ENCODE measurements at regions not wholly inside any gene's neighbourhood (a gene's known extent, or its start where the extent isn't known, plus 50 kb on each side); places are given as distances from the start of the nearest gene placed in this dataset.
"Not testable (repeated sequence)": the region's sequence is repeated elsewhere in the genome, so short reads cannot be mapped to it uniquely, and the experiment has no call there.

GRCh38 chr6:110544472-110544871, 68.1 kb upstream of the SLC22A16 start:
- Histone ChIP-seq H3K36me3 (replicated peaks; ENCODE audit: control insufficient read depth, insufficient read depth, low read length) (no peaks in the 10 kb centered on the region), H3K4me3 (ENCODE audit: insufficient read depth, low read depth, low read length) (no peak overlapping the region), H3K27me3 (ENCODE audit: control insufficient read depth, insufficient read depth, low read length) (no peaks in the 10 kb centered on the region)
- no peak for DNase-seq

DNA sequence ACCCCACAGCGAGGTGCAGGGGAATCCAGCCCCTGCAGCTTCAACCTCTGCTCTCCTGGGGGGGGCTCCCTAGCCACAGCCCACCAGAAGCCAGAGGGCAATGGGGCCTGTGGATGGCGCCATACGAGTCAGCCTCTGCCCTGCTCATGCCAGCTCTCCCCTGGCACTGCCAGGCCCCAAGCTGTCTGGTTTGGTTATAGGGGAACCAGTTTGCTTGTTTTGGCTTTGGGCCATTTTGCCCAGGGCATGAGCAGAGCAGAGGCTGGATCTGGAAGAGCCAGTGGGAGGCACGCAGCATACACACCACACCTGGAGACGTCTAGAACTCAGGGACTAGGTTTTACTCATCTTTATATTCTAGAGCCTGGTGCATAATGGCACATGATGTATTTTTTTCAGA, 66.7 kb upstream of the SLC22A16 start:
- H3K27me3 ChIP-seq (ENCODE audit: control insufficient read depth, insufficient read depth, low read length), result no peaks in the 10 kb centered on the region
- no peak for DNase-seq
- H3K4me3 ChIP-seq (ENCODE audit: insufficient read depth, low read depth, low read length), result no peak overlapping the region

DNA sequence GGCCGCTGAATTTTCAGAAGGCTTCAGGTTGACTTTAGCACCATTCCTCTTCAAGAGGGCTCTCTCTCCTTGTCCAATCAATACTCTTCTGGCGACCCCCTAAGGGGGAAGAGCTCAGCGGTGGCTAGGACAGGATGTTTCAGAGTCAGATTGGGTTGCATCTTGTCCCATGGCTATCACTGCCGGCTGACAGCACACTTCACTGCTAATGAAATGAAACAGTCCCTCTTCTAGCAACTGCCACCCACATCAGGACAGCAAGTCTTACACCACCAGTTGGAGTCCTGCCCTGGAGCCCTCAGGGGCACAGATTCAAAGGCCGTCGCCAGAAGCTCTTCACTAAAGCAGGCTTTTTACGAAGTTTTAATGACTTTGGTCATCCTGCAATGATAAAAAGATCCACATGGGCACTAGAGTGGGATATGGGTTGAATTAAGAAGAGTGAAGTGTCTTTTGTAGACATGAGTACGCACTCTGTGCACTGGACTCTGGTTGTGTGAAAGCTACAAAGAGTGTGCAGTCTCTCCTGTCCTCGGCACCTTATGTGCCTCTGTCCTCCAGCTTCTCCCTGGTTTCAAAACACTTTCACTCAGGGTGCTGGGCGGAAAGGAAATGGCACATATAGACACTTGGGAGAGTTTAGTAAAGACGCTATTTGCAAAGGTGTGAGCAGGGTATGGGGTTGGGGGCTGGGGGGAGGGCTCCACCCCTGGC, 66.1 kb upstream of the SLC22A16 start:
- DNase-seq, result no peak
- Histone ChIP-seq H3K36me3 (replicated peaks; ENCODE audit: control insufficient read depth, insufficient read depth, low read length) (no peaks in the 10 kb centered on the region), H3K4me3 (ENCODE audit: insufficient read depth, low read depth, low read length) (no peak overlapping the region), H3K27me3 (ENCODE audit: control insufficient read depth, insufficient read depth, low read length) (no peaks in the 10 kb centered on the region)

More for the DNA sequence above, 66.7 kb upstream of the SLC22A16 start:
- no peaks in the 10 kb centered on the region for H3K36me3 ChIP-seq (replicated peaks; ENCODE audit: control insufficient read depth, insufficient read depth, low read length)

- DNase-seq, result no peak
- H3K4me3 ChIP-seq (ENCODE audit: insufficient read depth, low read depth, low read length), result no peak overlapping the region
- H3K27me3 ChIP-seq (ENCODE audit: control insufficient read depth, insufficient read depth, low read length), result no peaks in the 10 kb centered on the region
- H3K36me3 ChIP-seq (replicated peaks; ENCODE audit: control insufficient read depth, insufficient read depth, low read length), result no peaks in the 10 kb centered on the region
These were observed 65.4 kb upstream of the SLC22A16 start for GRCh38 chr6:110541701-110542309.

- not testable (repeated sequence) for DNase-seq; H3K36me3 ChIP-seq (replicated peaks; ENCODE audit: control insufficient read depth, insufficient read depth, low read length); H3K27me3 ChIP-seq (ENCODE audit: control insufficient read depth, insufficient read depth, low read length); H3K4me3 ChIP-seq (ENCODE audit: insufficient read depth, low read depth, low read length)
These were observed 63.0 kb upstream of the SLC22A16 start for GRCh38 chr6:110539277-110540019.

DNA sequence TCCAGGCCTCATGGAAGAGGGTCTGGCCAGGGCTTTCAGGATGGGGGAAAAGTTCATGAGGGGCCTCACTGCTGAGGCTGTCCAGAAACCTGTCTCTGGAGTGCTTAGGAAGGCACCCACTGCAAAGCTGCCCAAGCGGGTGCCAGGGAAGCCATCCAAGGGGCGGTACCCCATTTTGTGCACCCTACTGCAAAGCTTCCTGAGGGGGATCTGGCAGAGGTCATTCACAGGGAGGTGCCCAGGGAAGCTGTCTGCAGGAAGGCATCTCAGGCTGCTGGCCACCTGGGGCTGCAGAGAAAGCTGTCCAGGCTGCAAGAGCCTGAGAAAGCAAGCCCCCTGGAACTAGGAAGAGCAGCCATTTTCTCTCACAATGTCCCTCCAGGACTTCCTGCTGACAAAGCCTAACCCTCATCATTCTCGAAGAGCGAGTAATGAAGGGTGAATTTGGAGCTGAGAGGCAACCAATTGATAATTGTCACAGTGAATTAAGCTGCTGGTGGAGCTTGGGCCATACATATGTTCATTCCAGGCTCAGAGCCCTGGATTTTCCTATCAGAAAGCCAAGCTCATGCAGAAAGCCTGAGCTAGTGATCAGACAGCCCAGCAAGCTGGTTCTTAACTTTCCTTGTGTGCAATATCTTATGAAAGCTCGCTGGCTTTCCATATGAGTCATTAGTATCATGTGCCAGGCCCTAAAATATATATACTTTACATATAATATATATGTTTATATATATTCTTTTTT, 62.2 kb upstream of the SLC22A16 start:
- Histone ChIP-seq H3K4me3 (ENCODE audit: insufficient read depth, low read depth, low read length) (no peak overlapping the region), H3K36me3 (replicated peaks; ENCODE audit: control insufficient read depth, insufficient read depth, low read length) (no peaks in the 10 kb centered on the region), H3K27me3 (ENCODE audit: control insufficient read depth, insufficient read depth, low read length) (no peaks in the 10 kb centered on the region)
- DNase-seq, result no peak

DNA sequence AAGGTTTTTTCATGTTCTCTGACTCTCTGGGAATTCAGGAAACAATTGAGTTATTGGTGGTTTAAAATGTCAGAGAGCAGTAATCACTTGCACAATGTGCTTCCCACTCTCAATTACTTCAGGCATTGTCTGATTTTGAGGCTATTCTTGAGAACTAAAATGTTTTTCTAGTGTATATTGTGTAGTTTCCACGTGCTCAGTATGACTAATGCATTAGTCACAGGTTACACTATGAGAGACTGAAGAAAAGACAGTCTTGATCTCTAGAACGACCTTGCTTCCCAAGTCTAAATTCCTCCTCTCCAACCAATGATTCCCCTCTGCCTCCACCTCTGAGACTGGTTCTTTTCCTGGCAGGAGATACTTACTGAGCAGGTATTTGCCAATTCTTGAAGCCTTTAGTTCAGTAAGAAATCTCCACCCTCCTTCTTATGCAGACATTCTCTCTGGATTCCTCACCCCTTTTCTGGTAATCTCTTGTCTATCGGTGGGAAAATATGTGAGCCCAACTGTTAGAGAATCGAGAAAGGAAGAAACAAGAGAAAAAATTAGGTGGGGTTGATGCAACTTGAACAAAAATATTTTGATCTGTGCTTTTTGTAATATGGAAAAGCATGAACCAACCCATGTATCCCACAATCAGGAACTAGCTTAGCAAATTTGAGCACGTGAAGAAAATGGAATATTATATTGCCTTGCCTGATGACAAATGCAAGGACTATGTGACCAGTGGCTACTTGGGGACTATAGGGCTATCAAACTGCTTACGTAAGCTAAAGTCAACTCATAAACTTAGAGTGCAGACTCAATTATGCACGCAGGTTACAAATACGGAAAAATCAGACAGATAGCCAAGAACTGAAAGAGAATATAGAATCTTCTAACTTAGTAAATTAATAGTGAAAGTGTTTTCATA, 61.1 kb upstream of the SLC22A16 start:
- Histone ChIP-seq H3K4me3 (ENCODE audit: insufficient read depth, low read depth, low read length) (no peak overlapping the region), H3K36me3 (replicated peaks; ENCODE audit: control insufficient read depth, insufficient read depth, low read length) (no peaks in the 10 kb centered on the region), H3K27me3 (ENCODE audit: control insufficient read depth, insufficient read depth, low read length) (no peaks in the 10 kb centered on the region)
- no peak for DNase-seq

- Histone ChIP-seq H3K27me3 (ENCODE audit: control insufficient read depth, insufficient read depth, low read length) (no peaks in the 10 kb centered on the region), H3K4me3 (ENCODE audit: insufficient read depth, low read depth, low read length) (no peak overlapping the region), H3K36me3 (replicated peaks; ENCODE audit: control insufficient read depth, insufficient read depth, low read length) (no peaks in the 10 kb centered on the region)
- DNase-seq, result no peak
These were observed 58.5 kb upstream of the SLC22A16 start for GRCh38 chr6:110534731-110535492.

DNA sequence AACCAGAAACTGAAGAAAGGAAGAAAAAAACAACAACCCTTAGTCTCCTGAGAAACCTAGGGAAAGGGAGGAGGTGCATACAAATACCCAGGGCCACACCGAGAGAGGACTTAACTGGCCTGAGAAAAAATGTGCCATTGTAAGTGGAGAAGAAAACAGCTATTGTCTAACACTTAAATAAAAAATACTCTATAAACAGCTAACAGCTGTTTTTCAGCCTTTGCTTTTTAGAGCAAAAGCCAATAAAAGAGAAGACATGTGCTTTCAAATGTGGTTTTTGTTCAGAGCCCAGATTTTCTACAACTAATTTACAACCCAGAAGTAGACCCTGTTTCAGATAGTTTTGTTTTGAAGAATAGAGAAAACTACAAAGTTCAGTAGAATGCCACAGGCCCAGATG, 56.0 kb upstream of the SLC22A16 start:
- Histone ChIP-seq H3K4me3 (ENCODE audit: insufficient read depth, low read depth, low read length) (no peak overlapping the region), H3K36me3 (replicated peaks; ENCODE audit: control insufficient read depth, insufficient read depth, low read length) (no peaks in the 10 kb centered on the region), H3K27me3 (ENCODE audit: control insufficient read depth, insufficient read depth, low read length) (no peaks in the 10 kb centered on the region)
- DNase-seq, result no peak

- no peak overlapping the region for H3K4me3 ChIP-seq (ENCODE audit: insufficient read depth, low read depth, low read length)
- no peak for DNase-seq
- no peaks in the 10 kb centered on the region for H3K36me3 ChIP-seq (replicated peaks; ENCODE audit: control insufficient read depth, insufficient read depth, low read length)
- H3K27me3 ChIP-seq (ENCODE audit: control insufficient read depth, insufficient read depth, low read length), result no peaks in the 10 kb centered on the region
These were observed 54.3 kb upstream of the SLC22A16 start for GRCh38 chr6:110530671-110531070.

DNA sequence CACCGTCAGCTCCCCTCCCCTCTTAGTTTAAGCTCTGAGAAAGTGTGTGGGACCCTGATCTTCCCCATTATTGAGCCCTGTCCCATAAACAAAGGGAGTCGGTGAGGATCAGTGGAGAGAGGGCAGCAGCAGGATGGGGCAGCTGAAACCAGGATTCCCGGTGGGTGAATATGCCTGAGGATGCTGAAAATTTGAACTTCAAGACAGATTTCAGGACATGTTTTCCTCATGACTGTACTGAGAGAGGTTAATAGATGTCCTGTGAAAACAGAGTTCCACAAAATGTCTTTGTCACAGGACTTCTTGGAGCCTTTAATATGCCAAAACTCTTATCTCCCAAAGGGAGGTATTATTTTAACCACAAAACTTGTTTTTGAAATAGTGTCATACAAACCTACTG, 53.5 kb upstream of the SLC22A16 start:
- Histone ChIP-seq H3K4me3 (ENCODE audit: insufficient read depth, low read depth, low read length) (no peak overlapping the region), H3K36me3 (replicated peaks; ENCODE audit: control insufficient read depth, insufficient read depth, low read length) (no peaks in the 10 kb centered on the region), H3K27me3 (ENCODE audit: control insufficient read depth, insufficient read depth, low read length) (no peaks in the 10 kb centered on the region)
- no peak for DNase-seq

- Histone ChIP-seq H3K4me3 (ENCODE audit: insufficient read depth, low read depth, low read length) (no peak overlapping the region), H3K36me3 (replicated peaks; ENCODE audit: control insufficient read depth, insufficient read depth, low read length) (no peaks in the 10 kb centered on the region), H3K27me3 (ENCODE audit: control insufficient read depth, insufficient read depth, low read length) (no peaks in the 10 kb centered on the region)
- DNase-seq, result no peak
These were observed 52.9 kb upstream of the SLC22A16 start for GRCh38 chr6:110529355-110529754.

DNA sequence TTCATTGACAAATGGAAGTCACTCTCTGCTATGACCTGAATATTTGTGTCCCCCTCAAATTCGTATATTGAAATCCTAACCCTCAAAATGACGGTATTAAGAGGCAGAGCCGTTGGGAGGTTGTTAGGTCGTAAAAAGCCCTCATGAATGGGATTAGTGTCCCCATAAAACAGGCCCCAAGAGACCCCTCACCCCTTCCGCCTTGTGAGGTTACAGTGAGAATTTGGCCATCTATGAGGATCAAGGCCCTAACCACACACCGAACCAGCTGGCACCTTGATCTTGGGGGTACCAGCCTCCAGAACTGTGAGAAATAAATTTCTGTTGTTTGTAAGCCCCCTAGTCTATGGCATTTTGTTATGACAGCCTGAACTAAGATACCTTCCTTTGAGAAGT, 52.5 kb upstream of the SLC22A16 start:
- Histone ChIP-seq H3K27me3 (ENCODE audit: control insufficient read depth, insufficient read depth, low read length) (no peaks in the 10 kb centered on the region), H3K36me3 (replicated peaks; ENCODE audit: control insufficient read depth, insufficient read depth, low read length) (no peaks in the 10 kb centered on the region), H3K4me3 (ENCODE audit: insufficient read depth, low read depth, low read length) (no peak overlapping the region)
- DNase-seq, result no peak
